SU-DHL-6 (cell line): ENCODE measurements at regions not wholly inside any gene's neighbourhood (a gene's known extent, or its start where the extent isn't known, plus 50 kb on each side); places are given as distances from the start of the nearest gene placed in this dataset.

Experiments
- H2AFZ ChIP-seq: fragments of 200-600 bp; sonication (generic); 2 replicates; pipeline ENCODE4 v1.6.1; 2014; ENCODE audit warnings: low read depth, mild to moderate bottlenecking, moderate library complexity, mixed read lengths, antibody characterized with exemption, low read length; ENCODE audit not compliant: severe bottlenecking
- H3F3A ChIP-seq: fragments of 200-600 bp; shearing (Covaris generic); 2 replicates; pipeline ENCODE4 v1.6.0; 2016; ENCODE audit warnings: antibody characterized with exemption, mild to moderate bottlenecking; ENCODE audit not compliant: insufficient read depth
- H3K27ac ChIP-seq: fragments of 200-600 bp; sonication (generic); 2 replicates; pipeline ENCODE4 v1.5.1; 2016; ENCODE audit warnings: low read depth, mild to moderate bottlenecking, low read length, moderate library complexity, mixed read lengths
- H3K27me3 ChIP-seq: fragments of 200-600 bp; sonication (generic), shearing (Covaris generic); 2 replicates; pipeline ENCODE4 v1.6.0; 2014; ENCODE audit warnings: mild to moderate bottlenecking, low read length
- H3K36me3 ChIP-seq: fragments of 200-600 bp; sonication (generic); 2 replicates; pipeline ENCODE4 v1.6.1; 2014; ENCODE audit warnings: mild to moderate bottlenecking, low read length, mixed read lengths
- H3K4me2 ChIP-seq: fragments of 300-600, 200-600 bp; shearing (Covaris generic), sonication (generic); 2 replicates; pipeline ENCODE4 v1.6.0; 2014; ENCODE audit warnings: low read length, low read depth, mild to moderate bottlenecking; ENCODE audit not compliant: poor library complexity, severe bottlenecking
- H3K4me3 ChIP-seq: fragments of 200-600 bp; sonication (generic); 2 replicates; pipeline ENCODE4 v1.5.1; 2014; ENCODE audit warnings: antibody characterized with exemption, low read length, mild to moderate bottlenecking, mixed read lengths; ENCODE audit not compliant: insufficient read depth, poor library complexity, severe bottlenecking
- H3K79me2 ChIP-seq: fragments of 200-600 bp; sonication (generic); 2 replicates; pipeline ENCODE4 v1.6.1; 2014; ENCODE audit warnings: mild to moderate bottlenecking, low read length, moderate library complexity; ENCODE audit not compliant: insufficient read depth
- H3K9ac ChIP-seq: fragments of 200-600 bp; sonication (generic); 2 replicates; pipeline ENCODE4 v1.7.0; 2014; ENCODE audit warnings: mild to moderate bottlenecking, low read length
- H3K9me2 ChIP-seq: fragments of 200-600 bp; sonication (generic); replicated peaks from 2 replicates; pipeline ENCODE4 v1.6.1; 2014; ENCODE audit warnings: low read length; ENCODE audit not compliant: insufficient read depth
- H3K9me3 ChIP-seq: fragments of 200-600 bp; sonication (generic); 2 replicates; pipeline ENCODE4 v1.6.1; 2014; ENCODE audit warnings: low read length, mixed read lengths; ENCODE audit not compliant: insufficient read depth
- H4K20me1 ChIP-seq: fragments of 200-600 bp; sonication (generic); 2 replicates; pipeline ENCODE4 v1.6.1; 2014; ENCODE audit warnings: low read depth, mild to moderate bottlenecking, antibody characterized with exemption, low read length, moderate library complexity, mixed read lengths
- EZH2phosphoT487 ChIP-seq: fragments of 200-600 bp; sonication (generic), shearing (Covaris generic); conservative IDR thresholded peaks from 2 replicates; pipeline ENCODE4 v1.6.1; 2018; ENCODE audit warnings: mild to moderate bottlenecking, antibody characterized with exemption, low read length, moderate library complexity, mixed read lengths
- TF ChIP-seq, protein P1 (sequence below): fragments of 200-600 bp; sonication (generic); IDR thresholded peaks from one replicate; pipeline ENCODE4 v1.5.1; 2017; ENCODE audit warnings: antibody characterized with exemption, mild to moderate bottlenecking, low read length, moderate library complexity; ENCODE audit not compliant: insufficient read depth, poor library complexity, severe bottlenecking

DNA sequence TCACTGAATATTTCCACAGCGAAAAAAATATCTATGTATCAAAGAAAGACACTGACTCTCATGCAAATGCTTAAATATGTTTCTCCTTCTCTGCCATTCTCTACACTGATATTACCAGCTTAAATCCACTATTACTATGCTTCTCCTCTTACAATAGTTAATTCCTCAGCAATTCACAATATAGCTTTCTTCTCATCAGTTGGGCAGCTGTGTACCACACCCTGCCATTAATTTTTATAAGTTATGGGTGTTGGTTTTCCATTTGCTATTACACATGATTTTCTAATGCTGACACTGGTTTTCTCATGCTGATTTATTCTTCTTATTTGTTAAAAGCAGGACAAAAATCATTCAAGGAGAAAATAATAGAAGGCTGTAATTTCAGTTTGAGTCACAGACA is 251.8 kb downstream of the TBX15 start:
- Histone ChIP-seq H3F3A (no peaks in the 10 kb centered on the region), H3K36me3 (no peaks in the 10 kb centered on the region), H3K79me2 (no peaks in the 10 kb centered on the region), H3K9ac (no peak overlapping the region), H3K27ac (no peak overlapping the region), H3K9me2 (no peaks in the 10 kb centered on the region), H2AFZ (no peak overlapping the region), H3K4me2 (no peak overlapping the region), H4K20me1 (no peaks in the 10 kb centered on the region), H3K4me3 (no peak overlapping the region), H3K27me3 (no peaks in the 10 kb centered on the region; the same call in 1 of the 2 replicates), H3K9me3 (no peaks in the 10 kb centered on the region)
- TF ChIP-seq EZH2phosphoT487 = no peak
- TF ChIP-seq, protein P1, sequence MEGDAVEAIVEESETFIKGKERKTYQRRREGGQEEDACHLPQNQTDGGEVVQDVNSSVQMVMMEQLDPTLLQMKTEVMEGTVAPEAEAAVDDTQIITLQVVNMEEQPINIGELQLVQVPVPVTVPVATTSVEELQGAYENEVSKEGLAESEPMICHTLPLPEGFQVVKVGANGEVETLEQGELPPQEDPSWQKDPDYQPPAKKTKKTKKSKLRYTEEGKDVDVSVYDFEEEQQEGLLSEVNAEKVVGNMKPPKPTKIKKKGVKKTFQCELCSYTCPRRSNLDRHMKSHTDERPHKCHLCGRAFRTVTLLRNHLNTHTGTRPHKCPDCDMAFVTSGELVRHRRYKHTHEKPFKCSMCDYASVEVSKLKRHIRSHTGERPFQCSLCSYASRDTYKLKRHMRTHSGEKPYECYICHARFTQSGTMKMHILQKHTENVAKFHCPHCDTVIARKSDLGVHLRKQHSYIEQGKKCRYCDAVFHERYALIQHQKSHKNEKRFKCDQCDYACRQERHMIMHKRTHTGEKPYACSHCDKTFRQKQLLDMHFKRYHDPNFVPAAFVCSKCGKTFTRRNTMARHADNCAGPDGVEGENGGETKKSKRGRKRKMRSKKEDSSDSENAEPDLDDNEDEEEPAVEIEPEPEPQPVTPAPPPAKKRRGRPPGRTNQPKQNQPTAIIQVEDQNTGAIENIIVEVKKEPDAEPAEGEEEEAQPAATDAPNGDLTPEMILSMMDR = no peak

DNA sequence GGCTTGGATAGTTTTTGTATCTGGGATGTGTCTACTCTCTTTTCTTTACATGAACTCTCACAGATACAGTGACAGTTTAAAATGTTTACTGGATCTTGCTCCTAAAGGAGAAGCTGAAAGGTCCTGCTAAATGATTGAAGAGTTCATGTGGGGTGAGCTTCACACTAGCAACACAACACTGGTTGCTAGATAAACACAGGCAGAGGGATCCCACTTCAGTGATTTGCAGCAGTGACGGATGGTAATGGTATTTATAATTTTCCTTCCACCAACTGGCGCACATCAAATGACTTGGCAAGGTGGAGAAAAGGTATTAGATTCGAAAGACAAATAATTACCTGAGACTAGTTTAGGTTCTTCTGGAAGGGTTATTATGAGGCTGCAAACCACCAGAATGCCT is 270.2 kb downstream of the TBX15 start:
- no peak overlapping the region for H2AFZ ChIP-seq
- no peak overlapping the region for H3K4me2 ChIP-seq
- H3K36me3 ChIP-seq = no peaks in the 10 kb centered on the region
- H4K20me1 ChIP-seq = no peaks in the 10 kb centered on the region
- H3K9me2 ChIP-seq = no peaks in the 10 kb centered on the region
- no peaks in the 10 kb centered on the region for H3K79me2 ChIP-seq
- H3K9ac ChIP-seq = no peak overlapping the region
- no peaks in the 10 kb centered on the region for H3K27me3 ChIP-seq
- H3K9me3 ChIP-seq = no peaks in the 10 kb centered on the region
- TF ChIP-seq EZH2phosphoT487 = no peak
- TF ChIP-seq, protein P1 = no peak
- no peak overlapping the region for H3K27ac ChIP-seq
- no peaks in the 10 kb centered on the region for H3F3A ChIP-seq
- H3K4me3 ChIP-seq = no peak overlapping the region

DNA sequence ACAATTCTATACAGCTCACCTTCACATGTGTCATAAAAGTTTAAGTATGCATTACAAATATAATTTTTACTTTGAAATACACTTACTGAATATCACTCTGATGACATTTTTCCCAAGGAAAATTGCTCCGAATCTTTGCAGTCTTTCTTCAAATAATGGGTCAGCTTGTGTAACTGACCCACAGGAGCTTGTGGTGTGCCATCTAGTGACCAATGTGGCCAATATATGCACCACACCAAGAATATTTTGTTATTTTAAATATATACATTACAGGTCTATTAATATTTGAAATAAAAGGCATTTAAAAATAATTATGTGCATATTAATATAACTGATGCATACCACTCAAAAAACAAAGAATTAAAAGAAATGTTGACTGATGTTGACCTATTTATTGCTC is 271.4 kb downstream of the TBX15 start:
- Histone ChIP-seq H3K9me3 (no peaks in the 10 kb centered on the region), H4K20me1 (no peaks in the 10 kb centered on the region), H3K36me3 (no peaks in the 10 kb centered on the region), H3K9ac (no peak overlapping the region), H3F3A (no peaks in the 10 kb centered on the region), H3K4me3 (no peak overlapping the region), H3K79me2 (no peaks in the 10 kb centered on the region), H3K9me2 (no peaks in the 10 kb centered on the region), H2AFZ (no peak overlapping the region), H3K27me3 (no peaks in the 10 kb centered on the region), H3K27ac (no peak overlapping the region), H3K4me2 (no peak overlapping the region)
- TF ChIP-seq EZH2phosphoT487 = no peak
- TF ChIP-seq, protein P1 = no peak

DNA sequence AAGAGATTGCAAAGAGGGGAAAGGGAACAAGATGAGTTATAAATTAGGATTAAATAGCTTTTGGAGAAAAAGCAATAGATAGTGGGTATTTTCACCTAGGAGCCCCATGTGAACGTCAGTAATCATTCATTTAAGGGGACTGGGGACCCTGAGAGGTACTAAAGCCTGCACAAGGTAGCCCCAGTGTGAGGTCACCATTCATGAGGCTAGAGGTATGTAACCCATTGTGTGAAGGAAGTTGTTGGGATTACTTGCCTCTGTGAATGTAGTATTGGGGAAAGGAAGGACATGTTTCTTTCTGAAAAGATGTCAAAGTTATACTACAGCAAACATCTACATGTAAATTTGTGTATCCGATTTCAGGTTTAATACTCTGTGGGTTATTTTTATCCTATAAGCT is 276.8 kb downstream of the TBX15 start:
- Histone ChIP-seq H3K9me3 (no peaks in the 10 kb centered on the region), H3F3A (no peaks in the 10 kb centered on the region), H3K27me3 (no peaks in the 10 kb centered on the region), H3K9me2 (no peaks in the 10 kb centered on the region), H2AFZ (no peak overlapping the region), H3K4me3 (no peak overlapping the region), H4K20me1 (no peaks in the 10 kb centered on the region), H3K4me2 (no peak overlapping the region), H3K36me3 (no peaks in the 10 kb centered on the region), H3K79me2 (no peaks in the 10 kb centered on the region), H3K9ac (no peak overlapping the region), H3K27ac (no peak overlapping the region)
- TF ChIP-seq, protein P1 = no peak
- no peak for TF ChIP-seq EZH2phosphoT487
